NT2/D1 (cell line): ENCODE measurements at regions not wholly inside any gene's neighbourhood (a gene's known extent, or its start where the extent isn't known, plus 50 kb on each side); places are given as distances from the start of the nearest gene placed in this dataset.
"Not testable (repeated sequence)": the region's sequence is repeated elsewhere in the genome, so short reads cannot be mapped to it uniquely, and the experiment has no call there.

ENCODE experiments used
- DNase-seq: peaks from one replicate; pipeline ENCODE4 v3.0.0-alpha.2; 2011; ENCODE audit warnings: low read depth, low spot score
- H3K27me3 ChIP-seq: 2 replicates; pipeline ENCODE4 v1.6.0; 2011; ENCODE audit warnings: mild to moderate bottlenecking; ENCODE audit not compliant: insufficient read length, insufficient read depth
- H3K36me3 ChIP-seq: 2 replicates; pipeline ENCODE4 v1.6.1; 2011; ENCODE audit warnings: mild to moderate bottlenecking, low read length, mixed read lengths; ENCODE audit not compliant: insufficient read depth, insufficient read length
- H3K4me1 ChIP-seq: 2 replicates; pipeline ENCODE4 v1.5.1; 2011; ENCODE audit not compliant: insufficient read depth, insufficient read length
- H3K4me3 ChIP-seq: 2 replicates; pipeline ENCODE4 v1.5.1; 2011; ENCODE audit warnings: low read depth; ENCODE audit not compliant: insufficient read length
- H3K9ac ChIP-seq: 2 replicates; pipeline ENCODE4 v1.6.0; 2011; ENCODE audit warnings: low read depth; ENCODE audit not compliant: insufficient read length
- H3K9me3 ChIP-seq: 2 replicates; pipeline ENCODE4 v1.5.1; 2011; ENCODE audit warnings: mild to moderate bottlenecking, low read length; ENCODE audit not compliant: insufficient read depth
- SUZ12 ChIP-seq: IDR thresholded peaks from 2 replicates; pipeline ENCODE4 v1.6.1; 2011; ENCODE audit not compliant: insufficient read length, insufficient read depth; ENCODE audit errors: extremely low read depth
- YY1 ChIP-seq: IDR thresholded peaks from 2 replicates; pipeline ENCODE4 v1.6.1; 2011; ENCODE audit not compliant: insufficient read length, insufficient read depth
- ZNF274 ChIP-seq: IDR thresholded peaks from 2 replicates; pipeline ENCODE4 v1.6.1; 2011; ENCODE audit warnings: mild to moderate bottlenecking, low read depth, low read length

GRCh38 chr18:76013057-76013456 is 482.0 kb downstream of the ZNF516 start:
- Histone ChIP-seq H3K4me3 (no peak overlapping the region), H3K36me3 (no peaks in the 10 kb centered on the region), H3K4me1 (no peaks in the 10 kb centered on the region), H3K27me3 (no peaks in the 10 kb centered on the region), H3K9me3 (no peaks in the 10 kb centered on the region), H3K9ac (no peak overlapping the region)
- TF ChIP-seq YY1: no peak
- TF ChIP-seq ZNF274: no peak
- no peak for TF ChIP-seq SUZ12
- no peak for DNase-seq

- peaks cover 5% of the 10 kb centered on the region; the same call in 1 of the 2 replicates for H3K9me3 ChIP-seq
- H3K4me1 ChIP-seq: no peaks in the 10 kb centered on the region
- no peaks in the 10 kb centered on the region for H3K36me3 ChIP-seq
- DNase-seq: no peak
- no peak overlapping the region for H3K4me3 ChIP-seq
- no peak overlapping the region for H3K9ac ChIP-seq
- TF ChIP-seq SUZ12: no peak
- no peak for TF ChIP-seq ZNF274
- H3K27me3 ChIP-seq: no peaks in the 10 kb centered on the region
Observed at GRCh38 chr18:76005632-76006208, 489.3 kb downstream of the ZNF516 start.

- not testable (repeated sequence) for H3K36me3 ChIP-seq, H3K4me3 ChIP-seq, H3K27me3 ChIP-seq, H3K4me1 ChIP-seq, DNase-seq, H3K9ac ChIP-seq
- peaks cover 11% of the 10 kb centered on the region; the same call in 1 of the 2 replicates for H3K9me3 ChIP-seq
Observed at GRCh38 chr18:75987913-75988312, 507.1 kb downstream of the ZNF516 start.

- Histone ChIP-seq H3K9me3 (peaks cover 11% of the 10 kb centered on the region; the same call in 1 of the 2 replicates), H3K27me3 (no peaks in the 10 kb centered on the region), H3K4me3 (no peak overlapping the region), H3K9ac (no peak overlapping the region), H3K36me3 (no peaks in the 10 kb centered on the region), H3K4me1 (no peaks in the 10 kb centered on the region)
- TF ChIP-seq SUZ12 (no peak), ZNF274 (no peak), YY1 (no peak)
- no peak for DNase-seq
Observed at GRCh38 chr18:75984853-75985252, 510.2 kb downstream of the ZNF516 start.

- H3K27me3 ChIP-seq: no peaks in the 10 kb centered on the region
- no peak overlapping the region for H3K9ac ChIP-seq
- TF ChIP-seq ZNF274: no peak
- TF ChIP-seq YY1: no peak
- TF ChIP-seq SUZ12: no peak
- H3K4me1 ChIP-seq: no peaks in the 10 kb centered on the region
- no peak for DNase-seq
- peaks cover 11% of the 10 kb centered on the region; the same call in 1 of the 2 replicates for H3K9me3 ChIP-seq
- no peaks in the 10 kb centered on the region for H3K36me3 ChIP-seq
- no peak overlapping the region for H3K4me3 ChIP-seq
Observed at GRCh38 chr18:75981102-75981501, 513.9 kb downstream of the ZNF516 start.

GRCh38 chr18:75977081-75977480 is 518.0 kb downstream of the ZNF516 start:
- Histone ChIP-seq H3K9me3 (no peaks in the 10 kb centered on the region), H3K27me3 (no peaks in the 10 kb centered on the region), H3K4me1 (no peaks in the 10 kb centered on the region), H3K4me3 (no peak overlapping the region), H3K36me3 (no peaks in the 10 kb centered on the region), H3K9ac (no peak overlapping the region)
- no peak for DNase-seq
- TF ChIP-seq ZNF274: no peak
- no peak for TF ChIP-seq YY1
- TF ChIP-seq SUZ12: no peak

- no peak overlapping the region for H3K9ac ChIP-seq
- no peaks in the 10 kb centered on the region for H3K9me3 ChIP-seq
- H3K4me3 ChIP-seq: no peak overlapping the region
- TF ChIP-seq YY1: no peak
- no peak for TF ChIP-seq SUZ12
- TF ChIP-seq ZNF274: no peak
- no peak for DNase-seq
- H3K27me3 ChIP-seq: no peaks in the 10 kb centered on the region
- no peaks in the 10 kb centered on the region for H3K36me3 ChIP-seq
- no peaks in the 10 kb centered on the region for H3K4me1 ChIP-seq
Observed at GRCh38 chr18:75970212-75970611, 524.8 kb downstream of the ZNF516 start.

GRCh38 chr18:75966431-75966830 is 528.6 kb downstream of the ZNF516 start:
- H3K27me3 ChIP-seq: no peaks in the 10 kb centered on the region
- TF ChIP-seq SUZ12: no peak
- TF ChIP-seq ZNF274: no peak
- TF ChIP-seq YY1: no peak
- no peaks in the 10 kb centered on the region for H3K9me3 ChIP-seq

More at GRCh38 chr18:75966431-75966830, 528.6 kb downstream of the ZNF516 start:
- H3K4me3 ChIP-seq: no peak overlapping the region
- H3K4me1 ChIP-seq: no peaks in the 10 kb centered on the region
- no peak overlapping the region for H3K9ac ChIP-seq
- no peak for DNase-seq
- H3K36me3 ChIP-seq: no peaks in the 10 kb centered on the region
